ENCODE measurements at regions not wholly inside any gene's neighbourhood (a gene's known extent, or its start where the extent isn't known, plus 50 kb on each side); places are given as distances from the start of the nearest gene placed in this dataset.

GRCh38 chr3:70803319-70803718 lies 490.9 kb upstream of the MDFIC2 start:
- peak overlapping the region; percentile 79 for H3K4me2 ChIP-seq (ENCODE audit: low read length)
- POLR2A ChIA-PET (ENCODE audit: unreplicated experiment): no interaction called here
- no TSS peak for BruUV-seq (replicated peaks)

GRCh38 chr3:70800951-70801350 lies 488.5 kb upstream of the MDFIC2 start:
- no TSS peak for BruUV-seq (replicated peaks)
- H3K4me2 ChIP-seq (ENCODE audit: low read length): no peak overlapping the region
- no peak overlapping the region for H3K9ac ChIP-seq (ENCODE audit: low read length)
- no peak overlapping the region for H3K27ac ChIP-seq (ENCODE audit: low read length)
- no peaks in the 10 kb centered on the region for H4K20me1 ChIP-seq (ENCODE audit: low read length)
- H3K9me3 ChIP-seq (ENCODE audit: low read length): no peaks in the 10 kb centered on the region
- CTCF ChIA-PET: no interaction called here
- H3K4me3 ChIP-seq (ENCODE audit: low read length): no peak overlapping the region
- no peak overlapping the region for H2AFZ ChIP-seq (ENCODE audit: low read length)
- no peak for ATAC-seq
- intact Hi-C loops (cut with micrococcal nuclease): loop anchor here (5.0 to 10.0 kb wide), 2 partner anchors 181 to 854 kb away; no protein-coding TSS in a partner anchor
- H3K79me2 ChIP-seq (ENCODE audit: low read length): no peaks in the 10 kb centered on the region
- no peaks in the 10 kb centered on the region for H3K36me3 ChIP-seq (ENCODE audit: low read depth, low read length)
- H3K4me1 ChIP-seq (ENCODE audit: insufficient read depth, low read length): peaks cover 44% of the 10 kb centered on the region
- POLR2A ChIA-PET (ENCODE audit: unreplicated experiment): no interaction called here
- H3K9me2 ChIP-seq (replicated peaks; ENCODE audit: low read length): no peaks in the 10 kb centered on the region
- H3K27me3 ChIP-seq (ENCODE audit: low read length): no peaks in the 10 kb centered on the region
- TF ChIP-seq EZH2phosphoT487 (IDR thresholded peaks at IDR 0.05; ENCODE audit: borderline replicate concordance, low read length) (no peak), EZH2 (IDR thresholded peaks at IDR 0.05; ENCODE audit: low read length, unreplicated experiment) (no peak)
- TF ChIP-seq, protein P1, sequence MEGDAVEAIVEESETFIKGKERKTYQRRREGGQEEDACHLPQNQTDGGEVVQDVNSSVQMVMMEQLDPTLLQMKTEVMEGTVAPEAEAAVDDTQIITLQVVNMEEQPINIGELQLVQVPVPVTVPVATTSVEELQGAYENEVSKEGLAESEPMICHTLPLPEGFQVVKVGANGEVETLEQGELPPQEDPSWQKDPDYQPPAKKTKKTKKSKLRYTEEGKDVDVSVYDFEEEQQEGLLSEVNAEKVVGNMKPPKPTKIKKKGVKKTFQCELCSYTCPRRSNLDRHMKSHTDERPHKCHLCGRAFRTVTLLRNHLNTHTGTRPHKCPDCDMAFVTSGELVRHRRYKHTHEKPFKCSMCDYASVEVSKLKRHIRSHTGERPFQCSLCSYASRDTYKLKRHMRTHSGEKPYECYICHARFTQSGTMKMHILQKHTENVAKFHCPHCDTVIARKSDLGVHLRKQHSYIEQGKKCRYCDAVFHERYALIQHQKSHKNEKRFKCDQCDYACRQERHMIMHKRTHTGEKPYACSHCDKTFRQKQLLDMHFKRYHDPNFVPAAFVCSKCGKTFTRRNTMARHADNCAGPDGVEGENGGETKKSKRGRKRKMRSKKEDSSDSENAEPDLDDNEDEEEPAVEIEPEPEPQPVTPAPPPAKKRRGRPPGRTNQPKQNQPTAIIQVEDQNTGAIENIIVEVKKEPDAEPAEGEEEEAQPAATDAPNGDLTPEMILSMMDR (conservative IDR thresholded peaks at IDR 0.05; ENCODE audit: low read depth, low read length): no peak
- no peak for DNase-seq
- peaks cover 13% of the 10 kb centered on the region for H3F3A ChIP-seq (ENCODE audit: low read length, unreplicated experiment)

More at GRCh38 chr3:70803319-70803718, 490.9 kb upstream of the MDFIC2 start:
- Histone ChIP-seq H3K9me2 (replicated peaks; ENCODE audit: low read length) (no peaks in the 10 kb centered on the region), H3K9me3 (ENCODE audit: low read length) (no peaks in the 10 kb centered on the region), H4K20me1 (ENCODE audit: low read length) (no peaks in the 10 kb centered on the region), H3K79me2 (ENCODE audit: low read length) (no peaks in the 10 kb centered on the region), H3K4me1 (ENCODE audit: insufficient read depth, low read length) (peaks cover 48% of the 10 kb centered on the region), H3K27ac (ENCODE audit: low read length) (peak overlapping the region; percentile 88), H2AFZ (ENCODE audit: low read length) (no peak overlapping the region), H3K27me3 (ENCODE audit: low read length) (no peaks in the 10 kb centered on the region), H3K36me3 (ENCODE audit: low read depth, low read length) (no peaks in the 10 kb centered on the region), H3K4me3 (ENCODE audit: low read length) (peak overlapping the region; percentile 61), H3K9ac (ENCODE audit: low read length) (peak overlapping the region; percentile 48), H3F3A (ENCODE audit: low read length, unreplicated experiment) (peaks cover 13% of the 10 kb centered on the region)
- no peak for TF ChIP-seq EZH2 (IDR thresholded peaks at IDR 0.05; ENCODE audit: low read length, unreplicated experiment)
- TF ChIP-seq, protein P1 (conservative IDR thresholded peaks at IDR 0.05; ENCODE audit: low read depth, low read length): no peak
- TF ChIP-seq EZH2phosphoT487 (IDR thresholded peaks at IDR 0.05; ENCODE audit: borderline replicate concordance, low read length): no peak
- CTCF ChIA-PET: interaction anchor here (1.3 kb wide), 1 partner anchor 86 kb away, joined by 6 read pairs; no protein-coding TSS in a partner anchor
- intact Hi-C loops (cut with micrococcal nuclease): loop anchor here (1.0 to 10.0 kb wide), 3 partner anchors 32 to 851 kb away; no protein-coding TSS in a partner anchor
- peak; percentile 87 for DNase-seq
- peak; percentile 81 for ATAC-seq

DNA sequence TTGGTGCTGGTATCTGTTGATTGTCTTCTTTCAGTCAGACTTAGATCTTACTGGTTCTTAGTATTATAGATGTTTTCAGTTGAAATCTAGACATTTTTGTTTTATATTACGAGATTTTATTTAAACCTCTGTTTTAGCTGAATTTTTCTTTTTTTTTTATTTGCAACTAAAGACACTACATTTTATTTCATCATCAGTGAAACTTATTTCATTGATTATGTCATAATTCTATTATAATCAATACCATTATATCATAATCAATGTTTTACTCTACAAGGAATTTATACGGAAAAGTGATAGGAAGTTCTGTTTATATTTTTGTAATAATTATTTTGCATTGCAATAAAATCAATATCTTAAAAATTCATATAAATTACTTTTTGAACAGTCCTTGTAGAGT lies 477.4 kb upstream of the MDFIC2 start:
- H3K9me3 ChIP-seq (ENCODE audit: low read length): no peaks in the 10 kb centered on the region
- TF ChIP-seq, protein P1 (conservative IDR thresholded peaks at IDR 0.05; ENCODE audit: low read depth, low read length): no peak
- no peak for TF ChIP-seq EZH2 (IDR thresholded peaks at IDR 0.05; ENCODE audit: low read length, unreplicated experiment)
- no peak for TF ChIP-seq EZH2phosphoT487 (IDR thresholded peaks at IDR 0.05; ENCODE audit: borderline replicate concordance, low read length)
- no peaks in the 10 kb centered on the region for H3K36me3 ChIP-seq (ENCODE audit: low read depth, low read length)
- H3K9ac ChIP-seq (ENCODE audit: low read length): no peak overlapping the region
- DNase-seq (no peak), ATAC-seq (no peak)
- H3K27me3 ChIP-seq (ENCODE audit: low read length): no peaks in the 10 kb centered on the region
- POLR2A ChIA-PET (ENCODE audit: unreplicated experiment): no interaction called here
- H3K9me2 ChIP-seq (replicated peaks; ENCODE audit: low read length): no peaks in the 10 kb centered on the region
- no peaks in the 10 kb centered on the region for H3K4me1 ChIP-seq (ENCODE audit: insufficient read depth, low read length)
- no TSS peak for BruUV-seq (replicated peaks)
- no peaks in the 10 kb centered on the region for H3K79me2 ChIP-seq (ENCODE audit: low read length)
- intact Hi-C loops (cut with micrococcal nuclease): no loop called here
- no peak overlapping the region for H3K27ac ChIP-seq (ENCODE audit: low read length)
- H4K20me1 ChIP-seq (ENCODE audit: low read length): no peaks in the 10 kb centered on the region
- H3K4me3 ChIP-seq (ENCODE audit: low read length): no peak overlapping the region
- CTCF ChIA-PET: no interaction called here
- no peak overlapping the region for H3K4me2 ChIP-seq (ENCODE audit: low read length)
- H3F3A ChIP-seq (ENCODE audit: low read length, unreplicated experiment): no peaks in the 10 kb centered on the region
- no peak overlapping the region for H2AFZ ChIP-seq (ENCODE audit: low read length)

All from PC-3 (cell line).